Lower leg skin (tissue), 3 donors: ENCODE measurements at regions not wholly inside any gene's neighbourhood (a gene's known extent, or its start where the extent isn't known, plus 50 kb on each side); places are given as distances from the start of the nearest gene placed in this dataset.

Experiments
- CTCF ChIP-seq, 3 donors: fragments of 450-650 bp; IDR thresholded peaks; one replicate each; pipeline ENCODE4 v1.5.1; 2016; ENCODE audit warnings: antibody characterized with exemption in 3 of 3, mild to moderate bottlenecking in 3 of 3, moderate library complexity in 2 of 3
- POLR2A ChIP-seq, 2 donors: fragments of 450-650 bp; IDR thresholded peaks; one replicate each; pipeline ENCODE4 v1.6.1; 2016 to 2017; ENCODE audit warnings: antibody characterized with exemption in 2 of 2, mild to moderate bottlenecking in 1 of 2, moderate library complexity in 1 of 2

GRCh38 chr9:11016081-11016480 lies 403.3 kb upstream of the PTPRD start:
- TF ChIP-seq CTCF (IDR thresholded peaks at IDR 0.05) (no peak), POLR2A (IDR thresholded peaks at IDR 0.05) (no peak)
